COLO829 (cell line): ENCODE measurements at regions not wholly inside any gene's neighbourhood (a gene's known extent, or its start where the extent isn't known, plus 50 kb on each side); places are given as distances from the start of the nearest gene placed in this dataset.

Source experiments
- DNase-seq: peaks from one replicate; pipeline ENCODE4 v3.0.0; 2012; ENCODE audit warnings: low spot score

GRCh38 chrX:144791298-144791697 is 456.0 kb upstream of the SPANXN1 start:
- DNase-seq, result no peak

GRCh38 chrX:144798972-144799371 is 448.3 kb upstream of the SPANXN1 start:
- DNase-seq, result no peak

GRCh38 chrX:144801786-144802185 is 445.5 kb upstream of the SPANXN1 start:
- DNase-seq, result peak; percentile 3

- no peak for DNase-seq
Measured at GRCh38 chrX:144809025-144809424, 438.3 kb upstream of the SPANXN1 start.

GRCh38 chrX:144810539-144810938 is 436.8 kb upstream of the SPANXN1 start:
- no peak for DNase-seq

- DNase-seq, result no peak
Measured at GRCh38 chrX:144819406-144819805, 427.9 kb upstream of the SPANXN1 start.

GRCh38 chrX:144840616-144841015 is 406.7 kb upstream of the SPANXN1 start:
- no peak for DNase-seq

- no peak for DNase-seq
Measured at GRCh38 chrX:144849141-144849540, 398.2 kb upstream of the SPANXN1 start.

- DNase-seq, result no peak
Measured at GRCh38 chrX:144896323-144896722, 351.0 kb upstream of the SPANXN1 start.

GRCh38 chrX:144901521-144901920 is 345.8 kb upstream of the SPANXN1 start:
- no peak for DNase-seq

GRCh38 chrX:144916785-144917184 is 330.5 kb upstream of the SPANXN1 start:
- no peak for DNase-seq

- no peak for DNase-seq
Measured at GRCh38 chrX:144918936-144919335, 328.4 kb upstream of the SPANXN1 start.

GRCh38 chrX:144946666-144947065 is 300.6 kb upstream of the SPANXN1 start:
- DNase-seq, result no peak
